ENCODE measurements at regions not wholly inside any gene's neighbourhood (a gene's known extent, or its start where the extent isn't known, plus 50 kb on each side); places are given as distances from the start of the nearest gene placed in this dataset.

DNA sequence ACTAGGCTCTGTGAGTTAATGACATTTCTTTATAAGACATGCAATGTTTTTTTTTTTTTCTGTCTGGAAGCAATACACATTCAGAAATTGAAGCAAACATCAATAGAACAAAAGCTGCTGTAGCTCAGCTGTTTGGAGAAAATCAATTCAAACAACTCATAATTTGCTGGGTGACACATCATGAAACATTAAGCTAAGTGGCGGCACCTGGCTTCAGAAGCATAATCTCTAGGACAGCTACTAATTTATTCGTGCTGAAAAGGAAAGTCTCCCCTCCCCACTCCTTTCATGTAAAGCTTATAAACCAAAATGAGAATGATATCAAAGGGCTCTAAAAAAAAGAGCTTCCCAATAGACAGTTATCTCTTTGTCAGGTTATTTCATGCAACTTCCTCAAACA lies 73.9 kb downstream of the LUZP4 start:
- no peaks in the 10 kb centered on the region for H4K20me1 ChIP-seq (ENCODE audit: control insufficient read depth, insufficient read depth)
- FAIRE-seq: no peak
- no peaks in the 10 kb centered on the region; a peak in 1 of 4 replicates for H3K27me3 ChIP-seq (replicated peaks in 1 of 2; ENCODE audit: control insufficient read depth in 2 of 2, insufficient read depth in 2 of 2, low read length in 1 of 2)
- RAD21 ChIA-PET (ENCODE audit: unreplicated experiment): interaction anchor here (0.7 to 3.9 kb wide), 10 partner anchors 17 to 279 kb away, joined by 3 to 19 read pairs (median 4); partner anchors contain the start of gene PLS3
- H3K4me1 ChIP-seq (ENCODE audit: control insufficient read depth, insufficient read depth, low read length): no peaks in the 10 kb centered on the region
- WGBS (ENCODE audit: insufficient coverage, insufficient replicate concordance, low lambda C conversion rate, missing lambda C conversion rate): 18% methylated on average over 2 of the region's 2 CpGs
- no peak overlapping the region for H3K27ac ChIP-seq (ENCODE audit: control insufficient read depth, insufficient read depth)
- no peak overlapping the region for H2AFZ ChIP-seq (ENCODE audit: control insufficient read depth, low read depth, low read length)
- no peak overlapping the region for H3K4me3 ChIP-seq
- BruUV-seq (replicated peaks): no TSS peak
- intact Hi-C loops (cut with micrococcal nuclease; ENCODE audit: unreplicated experiment): loop anchor here (5.0 kb wide), 2 partner anchors 49 to 199 kb away; partner anchors contain the start of gene PLS3
- CTCF ChIA-PET: interaction anchor here (0.6 to 4.0 kb wide), 14 partner anchors 9 to 279 kb away, joined by 3 to 33 read pairs (median 5); no protein-coding TSS in a partner anchor
- no peak overlapping the region for H3K9ac ChIP-seq (ENCODE audit: control insufficient read depth, insufficient read depth, low read length)
- H3K4me2 ChIP-seq (ENCODE audit: control insufficient read depth, insufficient read depth): no peak overlapping the region
- no peaks in the 10 kb centered on the region for H3K9me3 ChIP-seq (replicated peaks; ENCODE audit: control insufficient read depth, insufficient read depth, low read length)
- SMC1A ChIA-PET (ENCODE audit: uncharacterized antibody, unreplicated experiment): interaction anchor here (0.7 to 4.2 kb wide), 20 partner anchors 8 to 279 kb away, joined by 3 to 31 read pairs (median 4); partner anchors contain the start of gene PLS3
- no peaks in the 10 kb centered on the region for H3K79me2 ChIP-seq (ENCODE audit: control insufficient read depth, insufficient read depth, low read length)
- no peaks in the 10 kb centered on the region for H3K36me3 ChIP-seq (ENCODE audit: control insufficient read depth in 2 of 2, insufficient read depth in 2 of 2, low read length in 1 of 2)
- in situ Hi-C loops (cut with MboI): no loop called here
- no peak for DNase-seq (ENCODE audit: low read depth, low spot score)
- no peak for ATAC-seq
- POLR2A ChIA-PET: interaction anchor here (0.6 kb wide), 1 partner anchor 95 kb away, joined by 3 read pairs; no protein-coding TSS in a partner anchor
- no peak for TF ChIP-seq POU2F2 (IDR thresholded peaks at IDR 0.05; ENCODE audit: borderline replicate concordance, low read depth, low read length)
- TF ChIP-seq EZH2 (IDR thresholded peaks at IDR 0.05; ENCODE audit: borderline replicate concordance, control insufficient read depth, low read depth, low read length): no peak
- TF ChIP-seq, protein P1, sequence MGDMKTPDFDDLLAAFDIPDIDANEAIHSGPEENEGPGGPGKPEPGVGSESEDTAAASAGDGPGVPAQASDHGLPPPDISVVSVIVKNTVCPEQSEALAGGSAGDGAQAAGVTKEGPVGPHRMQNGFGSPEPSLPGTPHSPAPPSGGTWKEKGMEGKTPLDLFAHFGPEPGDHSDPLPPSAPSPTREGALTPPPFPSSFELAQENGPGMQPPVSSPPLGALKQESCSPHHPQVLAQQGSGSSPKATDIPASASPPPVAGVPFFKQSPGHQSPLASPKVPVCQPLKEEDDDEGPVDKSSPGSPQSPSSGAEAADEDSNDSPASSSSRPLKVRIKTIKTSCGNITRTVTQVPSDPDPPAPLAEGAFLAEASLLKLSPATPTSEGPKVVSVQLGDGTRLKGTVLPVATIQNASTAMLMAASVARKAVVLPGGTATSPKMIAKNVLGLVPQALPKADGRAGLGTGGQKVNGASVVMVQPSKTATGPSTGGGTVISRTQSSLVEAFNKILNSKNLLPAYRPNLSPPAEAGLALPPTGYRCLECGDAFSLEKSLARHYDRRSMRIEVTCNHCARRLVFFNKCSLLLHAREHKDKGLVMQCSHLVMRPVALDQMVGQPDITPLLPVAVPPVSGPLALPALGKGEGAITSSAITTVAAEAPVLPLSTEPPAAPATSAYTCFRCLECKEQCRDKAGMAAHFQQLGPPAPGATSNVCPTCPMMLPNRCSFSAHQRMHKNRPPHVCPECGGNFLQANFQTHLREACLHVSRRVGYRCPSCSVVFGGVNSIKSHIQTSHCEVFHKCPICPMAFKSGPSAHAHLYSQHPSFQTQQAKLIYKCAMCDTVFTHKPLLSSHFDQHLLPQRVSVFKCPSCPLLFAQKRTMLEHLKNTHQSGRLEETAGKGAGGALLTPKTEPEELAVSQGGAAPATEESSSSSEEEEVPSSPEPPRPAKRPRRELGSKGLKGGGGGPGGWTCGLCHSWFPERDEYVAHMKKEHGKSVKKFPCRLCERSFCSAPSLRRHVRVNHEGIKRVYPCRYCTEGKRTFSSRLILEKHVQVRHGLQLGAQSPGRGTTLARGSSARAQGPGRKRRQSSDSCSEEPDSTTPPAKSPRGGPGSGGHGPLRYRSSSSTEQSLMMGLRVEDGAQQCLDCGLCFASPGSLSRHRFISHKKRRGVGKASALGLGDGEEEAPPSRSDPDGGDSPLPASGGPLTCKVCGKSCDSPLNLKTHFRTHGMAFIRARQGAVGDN (IDR thresholded peaks at IDR 0.05): no peak
- no peak for TF ChIP-seq MTA3 (IDR thresholded peaks at IDR 0.05; ENCODE audit: borderline replicate concordance, low read length)
- TF ChIP-seq ESRRA (IDR thresholded peaks at IDR 0.05; ENCODE audit: low read length): no peak
- TF ChIP-seq EP300 (IDR thresholded peaks at IDR 0.05; ENCODE audit: borderline replicate concordance in 1 of 2, control insufficient read depth in 1 of 2, low read depth in 2 of 2, low read length in 2 of 2): no peak
- TF ChIP-seq DPF2 (IDR thresholded peaks at IDR 0.05): no peak
- no peak for TF ChIP-seq HDGF (IDR thresholded peaks at IDR 0.05)
- TF ChIP-seq, protein P2, sequence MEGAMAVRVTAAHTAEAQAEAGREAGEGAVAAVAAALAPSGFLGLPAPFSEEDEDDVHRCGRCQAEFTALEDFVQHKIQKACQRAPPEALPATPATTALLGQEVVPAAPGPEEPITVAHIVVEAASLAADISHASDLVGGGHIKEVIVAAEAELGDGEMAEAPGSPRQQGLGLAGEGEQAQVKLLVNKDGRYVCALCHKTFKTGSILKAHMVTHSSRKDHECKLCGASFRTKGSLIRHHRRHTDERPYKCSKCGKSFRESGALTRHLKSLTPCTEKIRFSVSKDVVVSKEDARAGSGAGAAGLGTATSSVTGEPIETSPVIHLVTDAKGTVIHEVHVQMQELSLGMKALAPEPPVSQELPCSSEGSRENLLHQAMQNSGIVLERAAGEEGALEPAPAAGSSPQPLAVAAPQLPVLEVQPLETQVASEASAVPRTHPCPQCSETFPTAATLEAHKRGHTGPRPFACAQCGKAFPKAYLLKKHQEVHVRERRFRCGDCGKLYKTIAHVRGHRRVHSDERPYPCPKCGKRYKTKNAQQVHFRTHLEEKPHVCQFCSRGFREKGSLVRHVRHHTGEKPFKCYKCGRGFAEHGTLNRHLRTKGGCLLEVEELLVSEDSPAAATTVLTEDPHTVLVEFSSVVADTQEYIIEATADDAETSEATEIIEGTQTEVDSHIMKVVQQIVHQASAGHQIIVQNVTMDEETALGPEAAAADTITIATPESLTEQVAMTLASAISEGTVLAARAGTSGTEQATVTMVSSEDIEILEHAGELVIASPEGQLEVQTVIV (IDR thresholded peaks at IDR 0.05; ENCODE audit: borderline replicate concordance, partially characterized antibody): no peak
- no peak for TF ChIP-seq SUPT20H (IDR thresholded peaks at IDR 0.05; ENCODE audit: borderline replicate concordance, control insufficient read depth, low read depth, low read length)
- TF ChIP-seq NFYA (IDR thresholded peaks at IDR 0.05; ENCODE audit: borderline replicate concordance, low read depth, low read length): no peak
- TF ChIP-seq MXI1 (IDR thresholded peaks at IDR 0.05; ENCODE audit: low read depth, low read length): no peak
- TF ChIP-seq RAD51 (IDR thresholded peaks at IDR 0.05): no peak
